ENCODE measurements at regions not wholly inside any gene's neighbourhood (a gene's known extent, or its start where the extent isn't known, plus 50 kb on each side); places are given as distances from the start of the nearest gene placed in this dataset.

DNA sequence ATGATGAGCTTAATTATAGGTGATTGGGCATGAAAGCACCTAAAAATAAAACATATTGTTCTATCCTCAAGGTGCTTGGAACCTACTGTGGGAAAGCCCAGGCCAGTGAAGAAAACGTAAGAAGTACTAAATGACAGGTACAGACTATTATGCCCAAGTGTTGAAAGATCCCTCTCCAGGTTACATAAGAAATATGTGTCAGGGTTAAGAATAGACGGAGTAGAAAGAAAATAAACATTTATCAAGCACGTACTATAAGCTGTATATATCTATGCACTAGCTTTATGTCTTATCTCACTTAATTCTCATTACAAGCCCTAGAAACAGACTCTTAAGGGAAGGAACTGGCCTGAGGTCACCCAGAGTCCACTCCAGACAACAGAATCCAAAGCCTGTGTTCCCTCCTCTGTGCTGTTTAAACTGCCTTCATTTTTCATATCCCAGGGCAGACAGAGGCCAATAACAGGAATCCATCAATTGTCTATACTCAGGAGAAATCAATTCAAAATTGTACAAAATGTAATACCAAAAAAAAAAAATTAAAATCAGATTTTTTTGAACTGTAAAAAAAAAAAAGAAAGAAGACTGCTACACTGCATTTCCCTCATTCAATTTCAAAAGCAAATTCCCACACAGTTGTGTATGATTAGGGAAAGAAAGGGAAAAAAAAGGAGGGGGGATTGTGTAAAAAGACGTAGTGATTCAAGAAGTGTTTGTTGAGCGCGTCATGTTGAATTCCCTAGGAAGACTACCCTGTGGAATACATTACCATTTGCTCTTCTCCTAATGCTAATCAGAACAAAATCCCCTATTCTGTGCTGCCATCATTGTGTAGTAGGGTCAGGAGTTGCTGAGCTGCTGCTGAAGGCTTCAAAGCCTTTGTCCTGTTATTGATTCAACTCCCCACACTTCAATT lies 156.3 kb downstream of the IRS1 start:
- TF ChIP-seq, protein P1, sequence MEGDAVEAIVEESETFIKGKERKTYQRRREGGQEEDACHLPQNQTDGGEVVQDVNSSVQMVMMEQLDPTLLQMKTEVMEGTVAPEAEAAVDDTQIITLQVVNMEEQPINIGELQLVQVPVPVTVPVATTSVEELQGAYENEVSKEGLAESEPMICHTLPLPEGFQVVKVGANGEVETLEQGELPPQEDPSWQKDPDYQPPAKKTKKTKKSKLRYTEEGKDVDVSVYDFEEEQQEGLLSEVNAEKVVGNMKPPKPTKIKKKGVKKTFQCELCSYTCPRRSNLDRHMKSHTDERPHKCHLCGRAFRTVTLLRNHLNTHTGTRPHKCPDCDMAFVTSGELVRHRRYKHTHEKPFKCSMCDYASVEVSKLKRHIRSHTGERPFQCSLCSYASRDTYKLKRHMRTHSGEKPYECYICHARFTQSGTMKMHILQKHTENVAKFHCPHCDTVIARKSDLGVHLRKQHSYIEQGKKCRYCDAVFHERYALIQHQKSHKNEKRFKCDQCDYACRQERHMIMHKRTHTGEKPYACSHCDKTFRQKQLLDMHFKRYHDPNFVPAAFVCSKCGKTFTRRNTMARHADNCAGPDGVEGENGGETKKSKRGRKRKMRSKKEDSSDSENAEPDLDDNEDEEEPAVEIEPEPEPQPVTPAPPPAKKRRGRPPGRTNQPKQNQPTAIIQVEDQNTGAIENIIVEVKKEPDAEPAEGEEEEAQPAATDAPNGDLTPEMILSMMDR (IDR thresholded peaks at IDR 0.05), result no peak
- no peak for TF ChIP-seq POLR2A (IDR thresholded peaks at IDR 0.05)
